HepG2 (cell line): ENCODE measurements at regions not wholly inside any gene's neighbourhood (a gene's known extent, or its start where the extent isn't known, plus 50 kb on each side); places are given as distances from the start of the nearest gene placed in this dataset.

Experiments used
- ATAC-seq: fragments of 200-7000 bp; cut with Tn5 transposase; 3 replicates; pipeline ENCODE4 v1.9.1; 2020; ENCODE audit warnings: mild to moderate bottlenecking, moderate library complexity
- BruUV-seq: library from RNA; stranded (reverse); fragments of 400-500 nt; replicated peaks from 2 replicates; lab custom pipeline; 2021; lab: Mats Ljungman, UMichigan
- CTCF ChIA-PET: fragments of 300-600 bp; formaldehyde crosslinking; extraction: SDS; loops from one replicate; lab custom pipeline; 2021; ENCODE audit warnings: low total read pairs, inconsistent platforms, low intra/inter-chr PET ratio; lab: Yijun Ruan, JAX
- POLR2A ChIA-PET: fragments of 350-600 bp; sonication (Branson Sonifier 250); formaldehyde crosslinking; loops from one replicate; lab custom pipeline; 2020; ENCODE audit warnings: antibody characterized with exemption, inconsistent platforms; lab: Yijun Ruan, JAX
- DNase-seq: peaks from one replicate; pipeline ENCODE4 v3.0.0-alpha.2; 2015; ENCODE audit warnings: low spot score
- FAIRE-seq: peaks from 3 replicates; lab custom pipeline; 2011; peaks lifted over from hg19 to GRCh38; lab: Jason Lieb, UNC
- H2AFZ ChIP-seq: one replicate; pipeline ENCODE4 v1.6.1; 2011; ENCODE audit warnings: low read length, inconsistent platforms
- H3K27ac ChIP-seq: fragments of 300-600 bp; 3 replicates; pipeline ENCODE4 v1.8.0; 2011; ENCODE audit warnings: mixed run types, mild to moderate bottlenecking, mixed read lengths, low read length, inconsistent platforms; ENCODE audit not compliant: insufficient read depth; ENCODE audit errors: extremely low read length
- H3K27me3 ChIP-seq, 2 experiments: fragments of 200-600 bp in 1 of 2; 2 replicates in 1 of 2; 3 replicates in 1 of 2; pipeline versions ENCODE4 v1.6.0 to v1.8.0; 2011; ENCODE audit warnings: low read length in 2 of 2, mild to moderate bottlenecking in 2 of 2, moderate library complexity in 2 of 2, inconsistent platforms in 1 of 2; ENCODE audit not compliant: insufficient read depth in 2 of 2, control insufficient read depth in 1 of 2
- H3K36me3 ChIP-seq, 2 experiments: fragments of 200-600 bp in 1 of 2; replicated peaks in 1 of 2; 2 replicates in 1 of 2; 3 replicates in 1 of 2; pipeline versions ENCODE4 v1.5.1 to v1.8.0; 2011; ENCODE audit warnings: low read length in 2 of 2, inconsistent platforms in 1 of 2; ENCODE audit not compliant: insufficient read depth in 2 of 2, control insufficient read depth in 1 of 2
- H3K4me1 ChIP-seq: 2 replicates; pipeline ENCODE4 v1.5.1; 2012; ENCODE audit warnings: low read length, inconsistent platforms; ENCODE audit not compliant: insufficient read depth
- H3K4me2 ChIP-seq: 2 replicates; pipeline ENCODE4 v1.6.0; 2011; ENCODE audit warnings: low read depth, low read length, inconsistent platforms
- H3K4me3 ChIP-seq, 3 experiments: fragments of 200-600 bp in 1 of 3; sonication (generic), shearing (Covaris generic) in 1 of 3; replicated peaks in 1 of 3; 2 replicates each; pipeline ENCODE4 v1.5.1; 2011 to 2016; ENCODE audit warnings: low read length in 3 of 3, inconsistent platforms in 2 of 3, low read depth in 2 of 3, mild to moderate bottlenecking in 2 of 3, control low read depth in 1 of 3, mixed read lengths in 1 of 3; ENCODE audit not compliant: insufficient read depth in 1 of 3
- H3K79me2 ChIP-seq: one replicate; pipeline ENCODE4 v1.6.1; 2011; ENCODE audit warnings: low read length, inconsistent platforms; ENCODE audit not compliant: insufficient read depth
- H3K9ac ChIP-seq: 2 replicates; pipeline ENCODE4 v1.6.0; 2011; ENCODE audit warnings: mild to moderate bottlenecking, low read depth, low read length, inconsistent platforms; ENCODE audit not compliant: insufficient read depth
- H3K9me3 ChIP-seq: 2 replicates; pipeline ENCODE4 v1.5.1; 2012; ENCODE audit warnings: mild to moderate bottlenecking, low read length
- H4K20me1 ChIP-seq: 2 replicates; pipeline ENCODE4 v1.6.0; 2011; ENCODE audit warnings: inconsistent platforms, mild to moderate bottlenecking, low read length, moderate library complexity; ENCODE audit not compliant: insufficient read depth
- KDM3A ChIP-seq: IDR thresholded peaks from 2 replicates; pipeline ENCODE4 v1.6.1; 2018; ENCODE audit warnings: low read depth, missing compliant biosample characterization
- MAFF ChIP-seq: IDR thresholded peaks from 2 replicates; pipeline ENCODE4 v1.6.1; 2011; ENCODE audit warnings: low read depth, low read length, improper control_type of control experiment
- MTERF4 ChIP-seq: sonication (generic); formaldehyde crosslinking; IDR thresholded peaks from 2 replicates; pipeline ENCODE4 v1.8.0; 2023; ENCODE audit warnings: mild to moderate bottlenecking, missing genetic modification reagents
- MXI1 ChIP-seq: IDR thresholded peaks from 3 replicates; pipeline ENCODE4 v1.6.1; 2012; ENCODE audit warnings: low read depth, low read length, inconsistent platforms, borderline replicate concordance
- NR2F1 ChIP-seq, 2 experiments: fragments of 450-650 bp in 1 of 2; formaldehyde crosslinking in 1 of 2; IDR thresholded peaks; 2 replicates each; pipeline versions ENCODE4 v1.5.0 to v1.6.1; 2016 to 2020; ENCODE audit warnings: mild to moderate bottlenecking in 1 of 2, missing compliant biosample characterization in 1 of 2, missing genetic modification reagents in 1 of 2, moderate library complexity in 1 of 2
- SMARCE1 ChIP-seq: fragments of 450-650 bp; IDR thresholded peaks from 2 replicates; pipeline ENCODE4 v1.6.1; 2017; ENCODE audit warnings: borderline replicate concordance
- TEAD3 ChIP-seq: optimal IDR thresholded peaks from 2 replicates; pipeline ENCODE3; 2016; ENCODE audit warnings: borderline replicate concordance
- U2AF2 ChIP-seq: fragments of 200-400 bp; formaldehyde crosslinking; IDR thresholded peaks from 2 replicates; pipeline ENCODE4 v1.6.1; 2017; ENCODE audit warnings: low read depth, mild to moderate bottlenecking, low read length
- ZNF3 ChIP-seq: IDR thresholded peaks from 2 replicates; pipeline ENCODE4 v1.7.0; 2017; ENCODE audit warnings: inconsistent platforms
- ZNF605 ChIP-seq: sonication (generic); formaldehyde crosslinking; IDR thresholded peaks from 2 replicates; pipeline ENCODE4 v1.8.0; 2022; ENCODE audit warnings: mild to moderate bottlenecking, missing genetic modification reagents
- ZNF691 ChIP-seq: sonication (generic); formaldehyde crosslinking; IDR thresholded peaks from 2 replicates; pipeline ENCODE4 v1.4.0; 2020; ENCODE audit warnings: missing genetic modification reagents, low read depth, mild to moderate bottlenecking, borderline replicate concordance
- ZNF878 ChIP-seq: sonication (generic); formaldehyde crosslinking; IDR thresholded peaks from 2 replicates; pipeline ENCODE4 v1.8.1; 2023; ENCODE audit warnings: mild to moderate bottlenecking, missing genetic modification reagents, moderate library complexity
- WGBS: methylation state at CpG from one replicate; pipeline ENCODE4 v1.1.6; 2017; ENCODE audit warnings: low lambda C conversion rate; 5-methylcytosine and 5-hydroxymethylcytosine counted together
- in situ Hi-C: cut with HindIII; loops from 2 replicates; pipeline ENCODE4 v1.10.0; 2017; ENCODE audit warnings: low pct_unique_long_range_greater_than_20kb; ENCODE audit not compliant: extremely low pct_ligation_motif_present
- intact Hi-C: fragments of 100-400 bp; cut with micrococcal nuclease; formaldehyde crosslinking; loops from one replicate; pipeline ENCODE4 v1.10.0; 2022; ENCODE audit not compliant: unreplicated experiment

- no TSS peak for BruUV-seq
- no peak overlapping the region for H3K4me3 ChIP-seq
- no peak for DNase-seq
- intact Hi-C loops (no loop called here), in situ Hi-C loops (no loop called here)
- no peak overlapping the region for H3K4me2 ChIP-seq
- no peaks in the 10 kb centered on the region for H3K9me3 ChIP-seq
- H3K27me3 ChIP-seq, result peaks cover 2 to 17% of the 10 kb centered on the region in 2 experiments; a peak in 3 of 5 replicates
- ChIA-PET CTCF (no interaction called here), POLR2A (no interaction called here)
- H3K79me2 ChIP-seq, result no peaks in the 10 kb centered on the region
- ATAC-seq, result no peak
- H3K36me3 ChIP-seq, result no peaks in the 10 kb centered on the region
- H3K4me1 ChIP-seq, result peaks cover 32% of the 10 kb centered on the region
- H3K9ac ChIP-seq, result no peak overlapping the region
- H3K27ac ChIP-seq, result no peak overlapping the region
- FAIRE-seq, result no peak
- WGBS, result 27% methylated on average over 7 of the region's 7 CpGs
- H4K20me1 ChIP-seq, result no peaks in the 10 kb centered on the region
- TF ChIP-seq ZNF3, result no peak
- TF ChIP-seq MAFF, result no peak
- no peak for TF ChIP-seq KDM3A (CRISPR knock-in tag)
- TF ChIP-seq ZNF878, result no peak
- TF ChIP-seq SMARCE1, result no peak
- no peak for TF ChIP-seq NR2F1 (CRISPR knock-in tag; IDR thresholded peaks at IDR 0.05)
- no peak for TF ChIP-seq ZNF691 (CRISPR knock-in tag)
- TF ChIP-seq MXI1, result no peak
- TF ChIP-seq TEAD3 (CRISPR knock-in tag), result no peak
- TF ChIP-seq MTERF4, result no peak
- TF ChIP-seq ZNF605 (CRISPR knock-in tag), result no peak
- TF ChIP-seq U2AF2, result no peak
- TF ChIP-seq, all 625 proteins: peak for 0
- no peak overlapping the region for H2AFZ ChIP-seq
Measured at GRCh38 chr6:184161-184700, 108.1 kb upstream of the DUSP22 start.
